GM10266 (cell line): ENCODE measurements at regions not wholly inside any gene's neighbourhood (a gene's known extent, or its start where the extent isn't known, plus 50 kb on each side); places are given as distances from the start of the nearest gene placed in this dataset.

Experiments used
- DNase-seq: peaks from one replicate; pipeline ENCODE4 v3.0.0; 2012; ENCODE audit errors: extremely low spot score
- CTCF ChIP-seq: IDR thresholded peaks from 2 replicates; pipeline ENCODE4 v1.5.1; 2012; ENCODE audit warnings: mild to moderate bottlenecking, low read depth; ENCODE audit not compliant: control insufficient read depth, insufficient read depth; ENCODE audit errors: missing control alignments

- DNase-seq = no peak
- TF ChIP-seq CTCF = no peak
Observed at GRCh38 chr4:126130215-126130614, 815.5 kb downstream of the FAT4 start.

- TF ChIP-seq CTCF = no peak
- DNase-seq = no peak
Observed at GRCh38 chr4:126136922-126137781, 822.4 kb downstream of the FAT4 start.

- DNase-seq = no peak
Observed at GRCh38 chr4:126137782-126138170, 823.0 kb downstream of the FAT4 start.

GRCh38 chr4:126144543-126145237 is 829.9 kb downstream of the FAT4 start:
- no peak for DNase-seq
- no peak for TF ChIP-seq CTCF

More at GRCh38 chr4:126137782-126138170, 823.0 kb downstream of the FAT4 start:
- no peak for TF ChIP-seq CTCF

- DNase-seq = no peak
- no peak for TF ChIP-seq CTCF
Observed at GRCh38 chr4:126168484-126168883, 853.7 kb downstream of the FAT4 start.

GRCh38 chr4:126172126-126172525 is 857.4 kb downstream of the FAT4 start:
- no peak for DNase-seq
- TF ChIP-seq CTCF = no peak

GRCh38 chr4:126174627-126175026 is 859.9 kb downstream of the FAT4 start:
- DNase-seq = no peak
- no peak for TF ChIP-seq CTCF
